ENCODE measurements at regions not wholly inside any gene's neighbourhood (a gene's known extent, or its start where the extent isn't known, plus 50 kb on each side); places are given as distances from the start of the nearest gene placed in this dataset.

GRCh38 chrX:22351076-22351475, 78.4 kb downstream of the CBLL2 start:
- no peak overlapping the region for H3K4me3 ChIP-seq (ENCODE audit: insufficient read depth, low read depth, low read length)
- no peaks in the 10 kb centered on the region for H3K27me3 ChIP-seq (ENCODE audit: insufficient read depth, low read length)
- H3K4me2 ChIP-seq (ENCODE audit: low read length) = no peak overlapping the region
- Mint-ChIP-seq H3K9me3 (ENCODE audit: unreplicated experiment) (no peaks in the 10 kb centered on the region), H3K27me3 (ENCODE audit: low read depth, unreplicated experiment) (no peaks in the 10 kb centered on the region), H3K27ac (ENCODE audit: unreplicated experiment) (no peak overlapping the region), H3K4me3 (ENCODE audit: unreplicated experiment) (no peak overlapping the region), H3K36me3 (ENCODE audit: low read depth, unreplicated experiment) (no peaks in the 10 kb centered on the region), H3K4me1 (ENCODE audit: low read depth, unreplicated experiment) (no peaks in the 10 kb centered on the region)
- H3K79me2 ChIP-seq (ENCODE audit: insufficient read depth, low read length) = no peaks in the 10 kb centered on the region
- no peaks in the 10 kb centered on the region for H3K4me1 ChIP-seq (ENCODE audit: insufficient read depth, low read length)
- H3K9me3 ChIP-seq (ENCODE audit: insufficient read depth, low read depth, low read length) = no peaks in the 10 kb centered on the region
- H3K27ac ChIP-seq (ENCODE audit: low read depth, low read length) = no peak overlapping the region
- DNase-seq (ENCODE audit: low read depth) (no peak), FAIRE-seq (peak; percentile 94)
- no peaks in the 10 kb centered on the region for H4K20me1 ChIP-seq (ENCODE audit: insufficient read depth, low read length)
- H3K9ac ChIP-seq (ENCODE audit: low read length) = no peak overlapping the region
- H3K36me3 ChIP-seq (ENCODE audit: insufficient read depth, low read length) = no peaks in the 10 kb centered on the region
- H2AFZ ChIP-seq (ENCODE audit: low read depth, low read length) = no peak overlapping the region
- TF ChIP-seq CTCF (IDR thresholded peaks at IDR 0.05; ENCODE audit: insufficient read depth, low read depth, low read length) = no peak
- no peak for TF ChIP-seq EZH2 (IDR thresholded peaks at IDR 0.05; ENCODE audit: insufficient read depth, low read length)

GRCh38 chrX:22351966-22352365, 79.3 kb downstream of the CBLL2 start:
- H3K27me3 ChIP-seq (ENCODE audit: insufficient read depth, low read length) = no peaks in the 10 kb centered on the region
- TF ChIP-seq EZH2 (IDR thresholded peaks at IDR 0.05; ENCODE audit: insufficient read depth, low read length) (no peak), CTCF (IDR thresholded peaks at IDR 0.05; ENCODE audit: insufficient read depth, low read depth, low read length) (no peak)
- Mint-ChIP-seq H3K27me3 (ENCODE audit: low read depth, unreplicated experiment) (no peaks in the 10 kb centered on the region), H3K4me1 (ENCODE audit: low read depth, unreplicated experiment) (no peaks in the 10 kb centered on the region), H3K36me3 (ENCODE audit: low read depth, unreplicated experiment) (no peaks in the 10 kb centered on the region), H3K27ac (ENCODE audit: unreplicated experiment) (no peak overlapping the region), H3K9me3 (ENCODE audit: unreplicated experiment) (no peaks in the 10 kb centered on the region), H3K4me3 (ENCODE audit: unreplicated experiment) (no peak overlapping the region)
- DNase-seq (ENCODE audit: low read depth) = no peak
- H3K79me2 ChIP-seq (ENCODE audit: insufficient read depth, low read length) = no peaks in the 10 kb centered on the region
- H3K27ac ChIP-seq (ENCODE audit: low read depth, low read length) = no peak overlapping the region
- no peak overlapping the region for H2AFZ ChIP-seq (ENCODE audit: low read depth, low read length)
- H3K4me3 ChIP-seq (ENCODE audit: insufficient read depth, low read depth, low read length) = no peak overlapping the region
- H3K36me3 ChIP-seq (ENCODE audit: insufficient read depth, low read length) = no peaks in the 10 kb centered on the region
- H3K4me1 ChIP-seq (ENCODE audit: insufficient read depth, low read length) = no peaks in the 10 kb centered on the region
- peak; percentile 99 for FAIRE-seq
- H3K4me2 ChIP-seq (ENCODE audit: low read length) = no peak overlapping the region
- H3K9ac ChIP-seq (ENCODE audit: low read length) = no peak overlapping the region
- no peaks in the 10 kb centered on the region for H4K20me1 ChIP-seq (ENCODE audit: insufficient read depth, low read length)
- H3K9me3 ChIP-seq (ENCODE audit: insufficient read depth, low read depth, low read length) = no peaks in the 10 kb centered on the region

- Mint-ChIP-seq H3K27me3 (ENCODE audit: low read depth, unreplicated experiment) (no peaks in the 10 kb centered on the region), H3K4me1 (ENCODE audit: low read depth, unreplicated experiment) (no peaks in the 10 kb centered on the region), H3K36me3 (ENCODE audit: low read depth, unreplicated experiment) (no peaks in the 10 kb centered on the region), H3K4me3 (ENCODE audit: unreplicated experiment) (no peak overlapping the region), H3K9me3 (ENCODE audit: unreplicated experiment) (no peaks in the 10 kb centered on the region), H3K27ac (ENCODE audit: unreplicated experiment) (no peak overlapping the region)
- DNase-seq (ENCODE audit: low read depth) (peak; percentile 10), FAIRE-seq (peak; percentile 69)
- TF ChIP-seq CTCF (IDR thresholded peaks at IDR 0.05; ENCODE audit: insufficient read depth, low read depth, low read length) (no peak), EZH2 (IDR thresholded peaks at IDR 0.05; ENCODE audit: insufficient read depth, low read length) (no peak)
- Histone ChIP-seq H3K36me3 (ENCODE audit: insufficient read depth, low read length) (no peaks in the 10 kb centered on the region), H3K9me3 (ENCODE audit: insufficient read depth, low read depth, low read length) (no peaks in the 10 kb centered on the region), H3K9ac (ENCODE audit: low read length) (no peak overlapping the region), H3K4me3 (ENCODE audit: insufficient read depth, low read depth, low read length) (no peak overlapping the region), H3K4me1 (ENCODE audit: insufficient read depth, low read length) (no peaks in the 10 kb centered on the region), H4K20me1 (ENCODE audit: insufficient read depth, low read length) (no peaks in the 10 kb centered on the region), H3K79me2 (ENCODE audit: insufficient read depth, low read length) (no peaks in the 10 kb centered on the region), H3K27ac (ENCODE audit: low read depth, low read length) (no peak overlapping the region), H3K4me2 (ENCODE audit: low read length) (no peak overlapping the region), H3K27me3 (ENCODE audit: insufficient read depth, low read length) (no peaks in the 10 kb centered on the region), H2AFZ (ENCODE audit: low read depth, low read length) (no peak overlapping the region)
These were observed 84.9 kb downstream of the CBLL2 start for GRCh38 chrX:22357621-22358020.

All from astrocyte (in vitro differentiated cells and primary cell).